Peyer's patch (tissue), 4 donors: ENCODE measurements at regions not wholly inside any gene's neighbourhood (a gene's known extent, or its start where the extent isn't known, plus 50 kb on each side); places are given as distances from the start of the nearest gene placed in this dataset.

Experiments used
- DNase-seq, 3 donors: peaks; one replicate each; pipeline ENCODE4 v3.0.0-alpha.2; 2017 to 2019
- H3K27ac ChIP-seq, 4 donors: fragments of 200-600 bp; sonication (generic); one replicate each; pipeline ENCODE4 v1.5.1; 2016 to 2019
- H3K27me3 ChIP-seq, 2 donors: fragments of 200-600 bp; sonication (generic); one replicate each; pipeline ENCODE4 v1.5.1; 2019
- H3K36me3 ChIP-seq, 3 donors: fragments of 200-600 bp; sonication (generic); one replicate each; pipeline ENCODE4 v1.5.1; 2016 to 2019
- H3K4me1 ChIP-seq, 4 donors: fragments of 200-600 bp; sonication (generic); one replicate each; pipeline ENCODE4 v1.5.1; 2016 to 2019
- H3K4me3 ChIP-seq, 4 donors: fragments of 200-600 bp; sonication (generic); 1 replicate in 3 of 4; 2 replicates in 1 of 4; pipeline ENCODE4 v1.5.1; 2016 to 2019; ENCODE audit warnings: mild to moderate bottlenecking in 1 of 4
- H3K9me3 ChIP-seq, 4 donors: fragments of 200-600 bp; sonication (generic); one replicate each; pipeline ENCODE4 v1.5.1; 2016 to 2019; ENCODE audit warnings: mild to moderate bottlenecking in 1 of 4
- CTCF ChIP-seq, 6 experiments: fragments of 450-650 bp in 4 of 6; fragments of 200-600 bp in 2 of 6; sonication (generic) in 1 of 6; IDR thresholded peaks; one replicate each; pipeline ENCODE4 v1.5.1; 2017 to 2019; ENCODE audit warnings: antibody characterized with exemption in 6 of 6, mild to moderate bottlenecking in 3 of 6, moderate library complexity in 1 of 6
- POLR2A ChIP-seq, 2 donors: fragments of 450-650 bp; IDR thresholded peaks; one replicate each; pipeline ENCODE4 v1.5.1; 2017; ENCODE audit warnings: antibody characterized with exemption in 2 of 2, mild to moderate bottlenecking in 2 of 2, moderate library complexity in 2 of 2

GRCh38 chr3:22106213-22106896, 355.3 kb upstream of the ZNF385D start:
- Histone ChIP-seq H3K4me1 (no peaks in the 10 kb centered on the region), H3K27me3 (no peaks in the 10 kb centered on the region), H3K27ac (no peak overlapping the region), H3K4me3 (no peak overlapping the region), H3K9me3 (no peaks in the 10 kb centered on the region), H3K36me3 (no peaks in the 10 kb centered on the region)
- TF ChIP-seq CTCF (IDR thresholded peaks at IDR 0.05) (no peak), POLR2A (IDR thresholded peaks at IDR 0.05) (no peak)
- no peak for DNase-seq

- no peak for TF ChIP-seq CTCF (IDR thresholded peaks at IDR 0.05)
- TF ChIP-seq POLR2A (IDR thresholded peaks at IDR 0.05) = no peak
- no peak overlapping the region for H3K27ac ChIP-seq
- H3K27me3 ChIP-seq = no peaks in the 10 kb centered on the region
- DNase-seq = no peak
- no peak overlapping the region for H3K4me3 ChIP-seq
- H3K4me1 ChIP-seq = no peaks in the 10 kb centered on the region
- H3K36me3 ChIP-seq = no peaks in the 10 kb centered on the region
- no peaks in the 10 kb centered on the region for H3K9me3 ChIP-seq
Measured at GRCh38 chr3:22111226-22111625, 360.2 kb upstream of the ZNF385D start.

GRCh38 chr3:22113453-22113852, 362.4 kb upstream of the ZNF385D start:
- Histone ChIP-seq H3K4me1 (no peaks in the 10 kb centered on the region), H3K9me3 (no peaks in the 10 kb centered on the region), H3K4me3 (no peak overlapping the region), H3K27ac (no peak overlapping the region), H3K27me3 (no peaks in the 10 kb centered on the region), H3K36me3 (no peaks in the 10 kb centered on the region)
- no peak for TF ChIP-seq POLR2A (IDR thresholded peaks at IDR 0.05)
- no peak for TF ChIP-seq CTCF (IDR thresholded peaks at IDR 0.05)
- no peak for DNase-seq

GRCh38 chr3:22115581-22115980, 364.6 kb upstream of the ZNF385D start:
- DNase-seq = no peak
- TF ChIP-seq CTCF (IDR thresholded peaks at IDR 0.05) = no peak
- H3K27me3 ChIP-seq = no peaks in the 10 kb centered on the region
- H3K36me3 ChIP-seq = no peaks in the 10 kb centered on the region
- no peaks in the 10 kb centered on the region for H3K4me1 ChIP-seq
- H3K9me3 ChIP-seq = no peaks in the 10 kb centered on the region
- no peak overlapping the region for H3K4me3 ChIP-seq
- no peak overlapping the region for H3K27ac ChIP-seq

GRCh38 chr3:22117091-22117490, 366.1 kb upstream of the ZNF385D start:
- Histone ChIP-seq H3K9me3 (no peaks in the 10 kb centered on the region), H3K27me3 (no peaks in the 10 kb centered on the region), H3K36me3 (no peaks in the 10 kb centered on the region), H3K4me3 (no peak overlapping the region), H3K4me1 (no peaks in the 10 kb centered on the region), H3K27ac (no peak overlapping the region)
- DNase-seq = no peak
- TF ChIP-seq POLR2A (IDR thresholded peaks at IDR 0.05) = no peak

GRCh38 chr3:22117751-22118346, 366.8 kb upstream of the ZNF385D start:
- no peaks in the 10 kb centered on the region for H3K36me3 ChIP-seq
- no peak for DNase-seq
- TF ChIP-seq CTCF (IDR thresholded peaks at IDR 0.05) (peak in 5 of 6 experiments; percentile 11 to 53 (median 44)), POLR2A (IDR thresholded peaks at IDR 0.05) (no peak)
- H3K4me3 ChIP-seq = no peak overlapping the region
- H3K9me3 ChIP-seq = no peaks in the 10 kb centered on the region
- H3K27ac ChIP-seq = no peak overlapping the region
- H3K4me1 ChIP-seq = no peaks in the 10 kb centered on the region
- no peaks in the 10 kb centered on the region for H3K27me3 ChIP-seq
